ENCODE measurements at regions not wholly inside any gene's neighbourhood (a gene's known extent, or its start where the extent isn't known, plus 50 kb on each side); places are given as distances from the start of the nearest gene placed in this dataset.

GRCh38 chr18:49731860-49732311 lies 81.4 kb downstream of the ACAA2 start:
- H3K36me3 ChIP-seq = no peaks in the 10 kb centered on the region
- no peaks in the 10 kb centered on the region for H3K4me1 ChIP-seq
- H3K4me3 ChIP-seq = no peak overlapping the region
- TF ChIP-seq POLR2A (IDR thresholded peaks at IDR 0.05) (no peak), CTCF (IDR thresholded peaks at IDR 0.05) (no peak), POLR2AphosphoS5 (IDR thresholded peaks at IDR 0.05) (no peak)
- H3K27me3 ChIP-seq = no peaks in the 10 kb centered on the region
- no peak for DNase-seq (ENCODE audit: low spot score in 2 of 2)
- no peak overlapping the region for H3K27ac ChIP-seq
- H3K9me3 ChIP-seq = no peaks in the 10 kb centered on the region
- intact Hi-C loops (cut with DNase I; ENCODE audit: low total_unique reads) = no loop called here

- Histone ChIP-seq H3K4me3 (no peak overlapping the region), H3K4me1 (no peaks in the 10 kb centered on the region), H3K36me3 (no peaks in the 10 kb centered on the region), H3K27me3 (no peaks in the 10 kb centered on the region), H3K27ac (no peak overlapping the region), H3K9me3 (no peaks in the 10 kb centered on the region)
- no peak for DNase-seq (ENCODE audit: low spot score in 2 of 2)
- TF ChIP-seq CTCF (IDR thresholded peaks at IDR 0.05) = no peak
- intact Hi-C loops (cut with DNase I; ENCODE audit: low total_unique reads) = no loop called here
Measured at GRCh38 chr18:49731421-49731841, 81.9 kb downstream of the ACAA2 start.

GRCh38 chr18:49730951-49731391 lies 82.4 kb downstream of the ACAA2 start:
- no peaks in the 10 kb centered on the region for H3K9me3 ChIP-seq
- no peaks in the 10 kb centered on the region for H3K4me1 ChIP-seq
- no peak overlapping the region for H3K4me3 ChIP-seq
- no peak for TF ChIP-seq POLR2AphosphoS5 (IDR thresholded peaks at IDR 0.05)
- no peak for TF ChIP-seq POLR2A (IDR thresholded peaks at IDR 0.05)
- no peak for TF ChIP-seq CTCF (IDR thresholded peaks at IDR 0.05)
- no peaks in the 10 kb centered on the region for H3K27me3 ChIP-seq
- intact Hi-C loops (cut with DNase I; ENCODE audit: low total_unique reads) = no loop called here
- no peaks in the 10 kb centered on the region for H3K36me3 ChIP-seq
- no peak overlapping the region for H3K27ac ChIP-seq
- DNase-seq (ENCODE audit: low spot score in 2 of 2) = no peak

GRCh38 chr18:49728542-49728941 lies 84.8 kb downstream of the ACAA2 start:
- H3K4me3 ChIP-seq = no peak overlapping the region
- DNase-seq (ENCODE audit: low spot score in 2 of 2) = no peak
- TF ChIP-seq POLR2AphosphoS5 (IDR thresholded peaks at IDR 0.05) (no peak), CTCF (IDR thresholded peaks at IDR 0.05) (peak in 1 of 3 donors; percentile 27), POLR2A (IDR thresholded peaks at IDR 0.05) (no peak)
- no peaks in the 10 kb centered on the region for H3K4me1 ChIP-seq
- H3K36me3 ChIP-seq = no peaks in the 10 kb centered on the region
- no peaks in the 10 kb centered on the region for H3K9me3 ChIP-seq
- H3K27me3 ChIP-seq = no peaks in the 10 kb centered on the region
- intact Hi-C loops (cut with DNase I; ENCODE audit: low total_unique reads) = loop anchor here (5.0 kb wide), 1 partner anchor 1186 kb away; no protein-coding TSS in a partner anchor
- no peak overlapping the region for H3K27ac ChIP-seq

GRCh38 chr18:49727816-49728215 lies 85.5 kb downstream of the ACAA2 start:
- no peaks in the 10 kb centered on the region for H3K9me3 ChIP-seq
- TF ChIP-seq POLR2A (IDR thresholded peaks at IDR 0.05) = no peak
- no peak for TF ChIP-seq POLR2AphosphoS5 (IDR thresholded peaks at IDR 0.05)
- no peak for TF ChIP-seq CTCF (IDR thresholded peaks at IDR 0.05)
- no peak overlapping the region for H3K4me3 ChIP-seq
- no peaks in the 10 kb centered on the region for H3K4me1 ChIP-seq
- no peaks in the 10 kb centered on the region for H3K27me3 ChIP-seq
- no peak for DNase-seq (ENCODE audit: low spot score in 2 of 2)
- no peaks in the 10 kb centered on the region for H3K36me3 ChIP-seq
- intact Hi-C loops (cut with DNase I; ENCODE audit: low total_unique reads) = loop anchor here (5.0 kb wide), 1 partner anchor 1186 kb away; no protein-coding TSS in a partner anchor
- no peak overlapping the region for H3K27ac ChIP-seq

Data from breast epithelium (tissue), 4 donors.